ENCODE measurements at regions not wholly inside any gene's neighbourhood (a gene's known extent, or its start where the extent isn't known, plus 50 kb on each side); places are given as distances from the start of the nearest gene placed in this dataset.

- Histone ChIP-seq H3K4me3 (ENCODE audit: low read depth, low read length) (no peak overlapping the region), H3K27me3 (replicated peaks) (no peaks in the 10 kb centered on the region), H3K36me3 (replicated peaks) (no peaks in the 10 kb centered on the region), H3K27ac (no peak overlapping the region)
- DNase-seq, result no peak
- in situ Hi-C loops (cut with HindIII; ENCODE audit: low pct_ligation_motif_present, low sequenced_read_pairs), result no loop called here
- TF ChIP-seq CTCF (IDR thresholded peaks at IDR 0.05; ENCODE audit: low read depth, low read length, missing control alignments), result no peak
Measured at GRCh38 chr11:11672101-11672500, 50.3 kb upstream of the GALNT18 start.
